Chondrocyte (in vitro differentiated cells): ENCODE measurements at regions not wholly inside any gene's neighbourhood (a gene's known extent, or its start where the extent isn't known, plus 50 kb on each side); places are given as distances from the start of the nearest gene placed in this dataset.

Source experiments
- DNase-seq: peaks from one replicate; pipeline ENCODE4 v3.0.0; 2021; ENCODE audit warnings: mixed read lengths, low spot score
- H3K27ac Mint-ChIP-seq: one replicate; pipeline ENCODE4 v1.8.0; 2021; ENCODE audit warnings: mild to moderate bottlenecking, moderate library complexity, mixed read lengths; ENCODE audit not compliant: unreplicated experiment
- H3K27me3 Mint-ChIP-seq: 2 replicates; pipeline ENCODE4 v1.8.0; 2021; ENCODE audit warnings: low read depth, mixed read lengths
- H3K36me3 Mint-ChIP-seq: 2 replicates; pipeline ENCODE4 v1.8.0; 2021; ENCODE audit warnings: low read depth, mixed read lengths
- H3K4me1 Mint-ChIP-seq: 2 replicates; pipeline ENCODE4 v1.8.0; 2021; ENCODE audit warnings: low read depth, mild to moderate bottlenecking, mixed read lengths
- H3K4me3 Mint-ChIP-seq: one replicate; pipeline ENCODE4 v1.8.0; 2021; ENCODE audit warnings: mild to moderate bottlenecking, moderate library complexity, mixed read lengths; ENCODE audit not compliant: unreplicated experiment
- H3K9me3 Mint-ChIP-seq: 2 replicates; pipeline ENCODE4 v1.8.0; 2021; ENCODE audit warnings: low read depth, mixed read lengths
- TF ChIP-seq, protein P1 (sequence below): fragments of 200-600 bp; sonication (generic); IDR thresholded peaks from 2 replicates; pipeline ENCODE4 v1.5.0; 2021; ENCODE audit warnings: antibody characterized with exemption, mild to moderate bottlenecking, moderate library complexity

DNA sequence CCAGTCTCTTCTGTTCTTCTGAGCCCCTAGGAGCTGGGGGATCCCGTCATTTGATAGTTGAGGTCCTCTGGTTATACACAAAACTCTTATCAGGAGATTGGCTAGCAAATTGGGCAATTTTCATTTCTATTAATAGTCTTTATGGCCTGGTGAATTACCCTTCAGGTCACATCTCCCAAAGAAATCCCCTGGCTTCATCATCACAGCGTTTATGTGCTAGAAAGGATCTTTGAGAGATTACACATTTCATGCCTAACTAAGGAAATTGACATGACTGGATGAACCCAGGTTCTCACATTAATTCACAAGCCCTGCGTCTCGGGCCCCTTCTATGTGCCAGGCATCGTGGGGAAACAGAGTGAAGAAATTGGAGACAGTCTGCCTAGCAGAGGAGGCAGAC is 227.4 kb upstream of the PROK2 start:
- H3K9me3 Mint-ChIP-seq, result no peaks in the 10 kb centered on the region
- H3K36me3 Mint-ChIP-seq, result no peaks in the 10 kb centered on the region
- no peak for DNase-seq
- H3K4me1 Mint-ChIP-seq, result peaks cover 10% of the 10 kb centered on the region
- no peak overlapping the region for H3K27ac Mint-ChIP-seq
- H3K4me3 Mint-ChIP-seq, result no peak overlapping the region
- TF ChIP-seq, protein P1, sequence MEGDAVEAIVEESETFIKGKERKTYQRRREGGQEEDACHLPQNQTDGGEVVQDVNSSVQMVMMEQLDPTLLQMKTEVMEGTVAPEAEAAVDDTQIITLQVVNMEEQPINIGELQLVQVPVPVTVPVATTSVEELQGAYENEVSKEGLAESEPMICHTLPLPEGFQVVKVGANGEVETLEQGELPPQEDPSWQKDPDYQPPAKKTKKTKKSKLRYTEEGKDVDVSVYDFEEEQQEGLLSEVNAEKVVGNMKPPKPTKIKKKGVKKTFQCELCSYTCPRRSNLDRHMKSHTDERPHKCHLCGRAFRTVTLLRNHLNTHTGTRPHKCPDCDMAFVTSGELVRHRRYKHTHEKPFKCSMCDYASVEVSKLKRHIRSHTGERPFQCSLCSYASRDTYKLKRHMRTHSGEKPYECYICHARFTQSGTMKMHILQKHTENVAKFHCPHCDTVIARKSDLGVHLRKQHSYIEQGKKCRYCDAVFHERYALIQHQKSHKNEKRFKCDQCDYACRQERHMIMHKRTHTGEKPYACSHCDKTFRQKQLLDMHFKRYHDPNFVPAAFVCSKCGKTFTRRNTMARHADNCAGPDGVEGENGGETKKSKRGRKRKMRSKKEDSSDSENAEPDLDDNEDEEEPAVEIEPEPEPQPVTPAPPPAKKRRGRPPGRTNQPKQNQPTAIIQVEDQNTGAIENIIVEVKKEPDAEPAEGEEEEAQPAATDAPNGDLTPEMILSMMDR, result no peak
- peaks cover 4% of the 10 kb centered on the region for H3K27me3 Mint-ChIP-seq

DNA sequence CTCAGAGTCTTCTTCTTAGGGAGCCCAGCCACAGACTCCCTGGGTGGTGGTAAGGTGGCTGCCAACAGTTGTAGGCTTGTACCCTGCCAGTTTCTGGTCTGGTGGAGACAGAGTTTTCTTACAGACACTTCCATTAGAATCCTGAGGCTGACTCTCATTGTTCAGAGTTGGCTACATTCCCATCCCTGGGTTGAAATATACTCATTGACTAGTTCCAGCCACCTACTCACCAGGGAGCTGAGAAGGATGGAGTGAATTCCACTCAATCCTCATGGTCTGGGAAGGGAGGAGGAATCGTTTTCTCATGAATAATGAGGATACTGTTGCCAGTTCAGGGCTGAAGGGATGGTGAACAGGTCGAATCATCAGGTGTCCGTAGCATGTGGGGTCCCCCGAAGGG is 226.5 kb upstream of the PROK2 start:
- TF ChIP-seq, protein P1, result no peak
- Mint-ChIP-seq H3K36me3 (no peaks in the 10 kb centered on the region), H3K27me3 (peaks cover 4% of the 10 kb centered on the region), H3K9me3 (no peaks in the 10 kb centered on the region), H3K4me3 (no peak overlapping the region), H3K27ac (no peak overlapping the region), H3K4me1 (peaks cover 10% of the 10 kb centered on the region)
- no peak for DNase-seq

DNA sequence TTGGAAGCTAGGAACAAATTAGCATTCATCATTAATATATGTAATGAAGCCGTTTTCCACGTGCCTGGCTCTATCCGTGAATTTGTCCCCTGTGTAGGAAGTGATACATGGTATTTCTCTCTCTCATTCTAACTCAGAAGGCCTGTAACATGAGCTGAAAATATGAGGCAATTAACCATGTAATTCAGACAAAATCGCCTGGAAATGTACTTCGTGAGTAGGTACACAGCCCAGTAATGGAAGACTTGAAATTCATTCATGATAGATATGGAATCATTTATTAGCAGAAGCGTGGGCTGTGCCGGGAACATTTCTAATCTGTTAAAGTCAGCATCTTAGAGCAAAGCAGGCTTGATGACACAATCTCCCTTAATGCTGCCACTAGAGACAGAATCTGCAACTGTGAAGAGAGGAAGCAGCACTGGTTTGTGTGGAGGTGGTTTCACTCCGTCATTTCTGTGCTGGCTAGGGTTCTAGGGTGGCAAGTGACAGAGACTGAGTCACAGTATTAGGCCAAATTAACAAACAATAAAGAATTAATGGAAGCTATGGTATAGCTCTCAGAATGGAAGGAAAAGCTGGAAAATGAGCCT is 225.0 kb upstream of the PROK2 start:
- Mint-ChIP-seq H3K4me3 (no peak overlapping the region), H3K4me1 (peaks cover 10% of the 10 kb centered on the region), H3K27ac (no peak overlapping the region), H3K9me3 (no peaks in the 10 kb centered on the region), H3K27me3 (peaks cover 4% of the 10 kb centered on the region), H3K36me3 (no peaks in the 10 kb centered on the region)
- TF ChIP-seq, protein P1, result no peak
- no peak for DNase-seq

DNA sequence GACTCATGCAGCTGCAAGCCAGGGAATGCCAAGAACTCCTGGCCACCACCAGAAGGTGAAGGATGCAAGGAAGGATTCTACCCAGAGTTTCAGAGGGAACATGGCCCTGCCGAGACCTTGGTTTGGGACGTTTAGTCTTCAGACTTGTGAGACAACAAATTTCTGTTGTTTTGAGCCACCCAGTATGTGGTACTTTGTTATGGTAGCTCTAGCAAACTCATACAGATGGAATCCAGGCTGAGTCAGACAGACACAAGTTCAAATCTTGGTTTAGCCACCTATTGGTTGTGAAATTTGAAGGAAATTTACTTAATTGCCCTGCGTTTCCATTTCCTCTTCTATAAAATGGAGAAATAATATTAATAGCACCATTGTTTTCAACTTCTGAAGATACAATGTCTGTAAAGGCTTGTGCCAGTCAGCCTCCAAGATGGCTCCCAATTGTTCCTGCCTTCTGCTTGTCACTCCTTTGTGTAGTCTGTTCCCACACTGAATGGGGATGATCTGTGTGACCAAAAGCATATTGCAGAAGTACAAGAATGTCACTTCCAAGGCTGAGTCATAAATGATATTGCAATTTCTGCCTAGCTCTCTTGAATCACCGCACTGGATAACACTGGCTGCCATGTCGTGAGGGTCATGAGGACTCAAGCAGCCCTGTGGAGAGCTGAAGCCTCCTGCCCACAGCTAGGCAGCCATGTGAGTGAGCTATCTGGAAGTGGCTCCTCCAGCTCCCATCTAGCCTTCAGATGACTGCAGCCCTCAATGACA is 223.5 kb upstream of the PROK2 start:
- no peaks in the 10 kb centered on the region for H3K36me3 Mint-ChIP-seq
- peaks cover 7% of the 10 kb centered on the region for H3K27me3 Mint-ChIP-seq
- H3K4me3 Mint-ChIP-seq, result no peak overlapping the region
- TF ChIP-seq, protein P1, result no peak
- no peak overlapping the region for H3K27ac Mint-ChIP-seq
- H3K9me3 Mint-ChIP-seq, result no peaks in the 10 kb centered on the region
- DNase-seq, result no peak
- H3K4me1 Mint-ChIP-seq, result peaks cover 10% of the 10 kb centered on the region

DNA sequence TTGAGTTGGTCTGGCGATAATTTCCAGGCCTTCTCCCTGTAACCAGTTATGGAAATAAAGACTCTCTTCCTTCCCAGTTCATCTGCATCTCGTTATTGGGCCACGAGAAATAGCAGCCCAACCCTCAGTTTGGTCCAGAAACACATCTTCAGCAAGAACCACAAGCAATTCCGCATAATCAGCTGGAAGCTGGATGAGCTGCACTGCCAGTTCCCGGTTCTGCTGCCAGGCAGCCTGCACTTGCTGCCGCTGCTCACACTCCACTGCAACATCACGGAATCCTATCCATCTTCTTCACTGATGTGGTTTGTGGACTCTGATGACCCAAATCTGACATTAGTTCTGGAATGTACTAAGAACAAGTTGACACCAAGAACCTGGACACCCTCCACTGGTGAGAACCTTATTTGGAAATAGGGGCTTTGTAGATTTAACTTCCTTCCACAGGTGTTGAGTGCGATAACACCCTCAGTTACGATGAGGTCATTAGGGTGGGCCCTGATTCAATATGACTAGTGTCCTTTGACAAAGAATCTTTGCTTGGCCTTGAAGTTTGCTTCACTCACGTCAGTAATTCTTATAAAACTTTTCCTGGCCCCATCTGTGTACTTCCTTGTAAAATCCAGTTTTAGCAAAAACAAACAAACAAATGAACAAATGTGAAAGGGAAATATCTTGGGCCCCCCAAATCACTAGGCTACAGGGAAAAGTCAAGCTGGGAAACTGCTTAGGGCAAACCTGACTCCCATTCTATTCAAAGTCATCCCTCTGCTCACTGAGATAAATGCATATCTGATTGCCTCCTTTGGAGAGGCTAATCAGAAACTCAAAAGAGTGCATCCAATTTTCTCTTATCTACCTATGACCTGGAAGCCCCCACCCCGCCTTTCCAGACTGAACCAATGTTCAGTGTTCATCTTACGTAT is 221.9 kb upstream of the PROK2 start:
- no peak overlapping the region for H3K27ac Mint-ChIP-seq
- H3K27me3 Mint-ChIP-seq, result peaks cover 11% of the 10 kb centered on the region
- DNase-seq, result no peak
- no peaks in the 10 kb centered on the region for H3K36me3 Mint-ChIP-seq
- H3K4me1 Mint-ChIP-seq, result peaks cover 8% of the 10 kb centered on the region
- no peaks in the 10 kb centered on the region for H3K9me3 Mint-ChIP-seq
- TF ChIP-seq, protein P1, result no peak
- H3K4me3 Mint-ChIP-seq, result no peak overlapping the region
